ENCODE measurements at regions not wholly inside any gene's neighbourhood (a gene's known extent, or its start where the extent isn't known, plus 50 kb on each side); places are given as distances from the start of the nearest gene placed in this dataset.

- Histone ChIP-seq H4K20me1 (ENCODE audit: insufficient read depth, low read length) (no peaks in the 10 kb centered on the region), H3K4me3 (ENCODE audit: low read depth, low read length, poor library complexity, severe bottlenecking) (no peak overlapping the region), H3F3A (ENCODE audit: insufficient read depth, low read length) (no peaks in the 10 kb centered on the region), H3K79me2 (ENCODE audit: insufficient read depth, low read length) (no peaks in the 10 kb centered on the region), H3K4me1 (ENCODE audit: insufficient read depth, low read length, severe bottlenecking) (no peaks in the 10 kb centered on the region), H2AFZ (ENCODE audit: low read length) (no peak overlapping the region), H3K9me2 (ENCODE audit: low read depth, low read length) (no peaks in the 10 kb centered on the region), H3K9ac (ENCODE audit: low read length) (no peak overlapping the region), H3K4me2 (ENCODE audit: low read length) (no peak overlapping the region), H3K27ac (ENCODE audit: low read depth, low read length, poor library complexity, severe bottlenecking) (no peak overlapping the region), H3K27me3 (ENCODE audit: insufficient read depth, low read length) (no peaks in the 10 kb centered on the region), H3K36me3 (ENCODE audit: insufficient read depth, low read length) (no peaks in the 10 kb centered on the region), H3K9me3 (ENCODE audit: low read length) (no peaks in the 10 kb centered on the region)
- no peak for TF ChIP-seq CTCF (IDR thresholded peaks at IDR 0.05; ENCODE audit: low read length)
- no peak for TF ChIP-seq EZH2 (IDR thresholded peaks at IDR 0.05; ENCODE audit: borderline replicate concordance, low read length)
These were observed 65.6 kb upstream of the E2F8 start for GRCh38 chr11:19306179-19306944.

GRCh38 chr11:19301361-19301760 lies 60.6 kb upstream of the E2F8 start:
- Histone ChIP-seq H3K36me3 (ENCODE audit: insufficient read depth, low read length) (no peaks in the 10 kb centered on the region), H2AFZ (ENCODE audit: low read length) (no peak overlapping the region), H4K20me1 (ENCODE audit: insufficient read depth, low read length) (no peaks in the 10 kb centered on the region), H3K4me1 (ENCODE audit: insufficient read depth, low read length, severe bottlenecking) (no peaks in the 10 kb centered on the region), H3K4me2 (ENCODE audit: low read length) (no peak overlapping the region), H3K9me2 (ENCODE audit: low read depth, low read length) (no peaks in the 10 kb centered on the region), H3K27ac (ENCODE audit: low read depth, low read length, poor library complexity, severe bottlenecking) (no peak overlapping the region), H3K79me2 (ENCODE audit: insufficient read depth, low read length) (no peaks in the 10 kb centered on the region), H3F3A (ENCODE audit: insufficient read depth, low read length) (no peaks in the 10 kb centered on the region), H3K27me3 (ENCODE audit: insufficient read depth, low read length) (no peaks in the 10 kb centered on the region), H3K9ac (ENCODE audit: low read length) (no peak overlapping the region), H3K9me3 (ENCODE audit: low read length) (no peaks in the 10 kb centered on the region), H3K4me3 (ENCODE audit: low read depth, low read length, poor library complexity, severe bottlenecking) (no peak overlapping the region)
- TF ChIP-seq CTCF (IDR thresholded peaks at IDR 0.05; ENCODE audit: low read length), result no peak

GRCh38 chr11:19294444-19294843 lies 53.7 kb upstream of the E2F8 start:
- no peak for TF ChIP-seq CTCF (IDR thresholded peaks at IDR 0.05; ENCODE audit: low read length)
- no peak for TF ChIP-seq EZH2 (IDR thresholded peaks at IDR 0.05; ENCODE audit: borderline replicate concordance, low read length)
- Histone ChIP-seq H3K36me3 (ENCODE audit: insufficient read depth, low read length) (no peaks in the 10 kb centered on the region), H3F3A (ENCODE audit: insufficient read depth, low read length) (no peaks in the 10 kb centered on the region), H3K4me1 (ENCODE audit: insufficient read depth, low read length, severe bottlenecking) (no peaks in the 10 kb centered on the region), H3K9me2 (ENCODE audit: low read depth, low read length) (no peaks in the 10 kb centered on the region), H3K79me2 (ENCODE audit: insufficient read depth, low read length) (no peaks in the 10 kb centered on the region), H3K4me3 (ENCODE audit: low read depth, low read length, poor library complexity, severe bottlenecking) (no peak overlapping the region), H3K9me3 (ENCODE audit: low read length) (no peaks in the 10 kb centered on the region), H2AFZ (ENCODE audit: low read length) (no peak overlapping the region), H3K9ac (ENCODE audit: low read length) (no peak overlapping the region), H3K27ac (ENCODE audit: low read depth, low read length, poor library complexity, severe bottlenecking) (no peak overlapping the region), H3K27me3 (ENCODE audit: insufficient read depth, low read length) (no peaks in the 10 kb centered on the region), H4K20me1 (ENCODE audit: insufficient read depth, low read length) (no peaks in the 10 kb centered on the region), H3K4me2 (ENCODE audit: low read length) (no peak overlapping the region)

Data from OCI-LY1 (cell line).